ENCODE measurements at regions not wholly inside any gene's neighbourhood (a gene's known extent, or its start where the extent isn't known, plus 50 kb on each side); places are given as distances from the start of the nearest gene placed in this dataset.

DNA sequence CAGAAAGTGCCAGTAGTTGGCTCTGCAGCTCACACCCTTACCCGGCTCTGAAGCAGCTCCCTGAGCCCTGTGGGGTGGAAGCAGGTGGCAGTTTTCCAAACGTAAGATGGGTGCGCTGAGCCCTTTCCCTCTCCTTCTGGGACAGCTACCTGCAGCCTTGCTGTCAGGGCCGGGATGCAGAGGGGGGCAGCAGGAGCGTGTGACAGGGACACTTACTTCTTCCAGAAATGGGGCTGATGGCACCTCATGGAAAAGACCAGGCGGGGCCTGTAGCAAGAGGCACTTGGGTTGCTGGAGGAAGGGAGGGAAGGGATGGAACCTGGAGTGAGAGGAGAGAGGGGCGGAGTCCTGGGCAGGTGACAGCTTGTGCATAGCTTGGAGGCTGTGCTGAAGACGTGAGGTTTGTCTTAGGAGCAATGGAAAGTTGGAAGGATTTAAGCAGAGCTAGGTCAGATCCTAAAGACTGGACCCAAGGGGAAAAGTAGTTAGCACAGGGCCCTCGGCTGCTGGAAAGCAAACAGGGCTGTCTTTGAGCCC lies 216.8 kb upstream of the RPL38 start:
- H3K4ac ChIP-seq (replicated peaks; ENCODE audit: insufficient read length, low read depth, low read length) = no peak overlapping the region
- H3K4me3 ChIP-seq (ENCODE audit: extremely low read depth in 1 of 4, insufficient read depth in 2 of 4, low read depth in 3 of 4, low read length in 4 of 4) = no peak overlapping the region
- no peak overlapping the region for H2BK12ac ChIP-seq (ENCODE audit: low read depth, low read length)
- no peak overlapping the region for H2BK20ac ChIP-seq (ENCODE audit: low read length)
- peaks cover 0 to 7% (median 0%) of the 10 kb centered on the region in 4 experiments; a peak in 2 of 7 replicates for H3K4me1 ChIP-seq (replicated peaks in 1 of 4; ENCODE audit: control insufficient read depth in 3 of 4, insufficient read depth in 4 of 4, low read length in 3 of 4)
- H4K91ac ChIP-seq (replicated peaks; ENCODE audit: insufficient read length, low read length) = no peak overlapping the region
- H3K9me3 ChIP-seq (ENCODE audit: insufficient read depth in 2 of 2, low read depth in 1 of 2, low read length in 1 of 2) = no peaks in the 10 kb centered on the region
- H3K56ac ChIP-seq (replicated peaks; ENCODE audit: insufficient read length, low read depth, low read length) = no peak overlapping the region
- ChIA-PET POLR2A (ENCODE audit: partially characterized antibody) (interaction anchor here (1.1 kb wide), 1 partner anchor 9 kb away, joined by 3 read pairs; no protein-coding TSS in a partner anchor), CTCF (ENCODE audit: partially characterized antibody) (interaction anchor here (0.6 to 5.8 kb wide), 6 partner anchors 11 to 276 kb away, joined by 3 to 64 read pairs (median 5); no protein-coding TSS in a partner anchor)
- no peak overlapping the region for H3K9ac ChIP-seq (replicated peaks in 1 of 4; ENCODE audit: extremely low read depth in 1 of 4, low read depth in 3 of 4, low read length in 3 of 4)
- no peak overlapping the region for H3K23ac ChIP-seq (ENCODE audit: insufficient read length)
- no peak for FAIRE-seq
- no peaks in the 10 kb centered on the region; the same call in 1 of the 2 replicates for H3K23me2 ChIP-seq (ENCODE audit: low read depth, low read length)
- H3K4me2 ChIP-seq (ENCODE audit: insufficient read depth in 1 of 2, low read depth in 2 of 2, low read length in 2 of 2) = no peak overlapping the region
- no peak overlapping the region for H2AK5ac ChIP-seq (ENCODE audit: low read depth, low read length)
- no peak overlapping the region for H3K27ac ChIP-seq (ENCODE audit: low read depth, low read length)
- no peak overlapping the region for H4K8ac ChIP-seq (ENCODE audit: extremely low read depth, insufficient read depth, low read length)
- H3K36me3 ChIP-seq (ENCODE audit: control insufficient read depth in 2 of 4, insufficient read depth in 4 of 4, low read length in 3 of 4) = no peaks in the 10 kb centered on the region
- H4K5ac ChIP-seq (ENCODE audit: insufficient read length, low read depth, low read length) = no peak overlapping the region
- H2BK15ac ChIP-seq (ENCODE audit: low read length) = no peak overlapping the region
- H3K79me2 ChIP-seq (ENCODE audit: control insufficient read depth in 1 of 2, insufficient read depth in 2 of 2, low read length in 2 of 2) = no peaks in the 10 kb centered on the region
- H3K14ac ChIP-seq (ENCODE audit: insufficient read length) = no peak overlapping the region
- H3K79me1 ChIP-seq (ENCODE audit: low read depth, low read length) = no peaks in the 10 kb centered on the region; the same call in 1 of the 2 replicates
- no peak overlapping the region for H2BK120ac ChIP-seq (replicated peaks; ENCODE audit: low read depth, low read length)
- H3K27me3 ChIP-seq (replicated peaks in 1 of 4; ENCODE audit: control insufficient read depth in 3 of 4, extremely low read depth in 1 of 4, insufficient read depth in 3 of 4, low read length in 3 of 4) = 0 out of 7 replicates have a peak, but pooled peaks cover 0 to 2% (median 0%) of the 10 kb centered on the region in 4 experiments
- WGBS, 2 experiments (ENCODE audit: extremely low coverage in 1 of 2, insufficient coverage in 1 of 2, insufficient read length in 1 of 2, insufficient replicate concordance in 2 of 2, low coverage in 1 of 2, low lambda C conversion rate in 2 of 2, missing lambda C conversion rate in 1 of 2) = 85% methylated on average over 7 of the region's 9 CpGs; no CpG with 5 or more reads in 1 of the 2 experiments
- no peak overlapping the region for H3K18ac ChIP-seq (ENCODE audit: extremely low read depth, low read length)
- H2AFZ ChIP-seq (ENCODE audit: low read length) = no peak overlapping the region
- no peak overlapping the region for H2BK5ac ChIP-seq (ENCODE audit: low read depth, low read length)
- H4K20me1 ChIP-seq (replicated peaks in 1 of 2; ENCODE audit: control insufficient read depth in 1 of 2, insufficient read depth in 2 of 2, low read length in 2 of 2) = no peaks in the 10 kb centered on the region
- DNase-seq (ENCODE audit: low read depth in 1 of 2, low spot score in 2 of 2) = no peak
- TF ChIP-seq EP300 (IDR thresholded peaks at IDR 0.05; ENCODE audit: borderline replicate concordance in 1 of 2, low read depth in 2 of 2, low read length in 2 of 2) (no peak), TAF7 (optimal IDR thresholded peaks at IDR 0.05; ENCODE audit: borderline replicate concordance, low read depth, low read length) (no peak), JUN (IDR thresholded peaks at IDR 0.05; ENCODE audit: low read depth, low read length) (no peak), POLR2AphosphoS5 (IDR thresholded peaks at IDR 0.05; ENCODE audit: low read depth, low read length) (no peak), SP1 (IDR thresholded peaks at IDR 0.05; ENCODE audit: low read depth, low read length) (no peak), ZNF274 (IDR thresholded peaks at IDR 0.05; ENCODE audit: borderline replicate concordance, extremely low read depth, low read length) (no peak), RFX5 (IDR thresholded peaks at IDR 0.05; ENCODE audit: borderline replicate concordance, low read depth, low read length) (no peak), KDM5A (IDR thresholded peaks at IDR 0.05; ENCODE audit: low read length) (no peak), RAD21 (IDR thresholded peaks at IDR 0.05 in 1 of 2, conservative IDR thresholded peaks at IDR 0.05 in 1 of 2; ENCODE audit: low read depth in 2 of 2, low read length in 2 of 2) (no peak), CEBPB (IDR thresholded peaks at IDR 0.05; ENCODE audit: low read depth, low read length) (no peak), BRCA1 (IDR thresholded peaks at IDR 0.05; ENCODE audit: low read depth, low read length) (no peak), FOSL1 (IDR thresholded peaks at IDR 0.05; ENCODE audit: insufficient read depth, low read depth, low read length) (no peak), RXRA (IDR thresholded peaks at IDR 0.05; ENCODE audit: insufficient read depth, low read depth, low read length) (no peak), SUZ12 (IDR thresholded peaks at IDR 0.05; ENCODE audit: low read length) (no peak)
